ENCODE measurements at regions not wholly inside any gene's neighbourhood (a gene's known extent, or its start where the extent isn't known, plus 50 kb on each side); places are given as distances from the start of the nearest gene placed in this dataset.

- TF ChIP-seq POLR2A (IDR thresholded peaks at IDR 0.05) (no peak), CTCF (IDR thresholded peaks at IDR 0.05 in 8 of 11, conservative IDR thresholded peaks at IDR 0.05 in 3 of 11) (no peak)
Measured at GRCh38 chr19:30148803-30149202, 206.8 kb downstream of the URI1 start.
